Small intestine (tissue), 7 donors: ENCODE measurements at regions not wholly inside any gene's neighbourhood (a gene's known extent, or its start where the extent isn't known, plus 50 kb on each side); places are given as distances from the start of the nearest gene placed in this dataset.

Experiments
- DNase-seq, 2 donors: peaks; one replicate each; pipeline versions ENCODE4 v3.0.0 to v3.0.0-alpha.2; 2013
- FAIRE-seq: peaks from 2 replicates; lab custom pipeline; 2012; peaks lifted over from hg19 to GRCh38; lab: Jason Lieb, UNC
- H3K27ac ChIP-seq, 3 donors: one replicate each; pipeline ENCODE4 v1.5.1; 2013; ENCODE audit warnings: low read length in 2 of 3, mild to moderate bottlenecking in 2 of 3, control low read depth in 1 of 3, inconsistent platforms in 1 of 3, low read depth in 1 of 3, moderate library complexity in 1 of 3
- H3K27me3 ChIP-seq, 3 donors: one replicate each; pipeline ENCODE4 v1.6.1; 2013; ENCODE audit warnings: low read length in 3 of 3, inconsistent platforms in 1 of 3; ENCODE audit not compliant: control insufficient read depth in 3 of 3, insufficient read depth in 3 of 3
- H3K36me3 ChIP-seq, 3 donors: one replicate each; pipeline ENCODE4 v1.6.1; 2013; ENCODE audit warnings: low read length in 3 of 3, inconsistent platforms in 1 of 3, low read depth in 1 of 3, mild to moderate bottlenecking in 1 of 3, moderate library complexity in 1 of 3; ENCODE audit not compliant: control insufficient read depth in 3 of 3, insufficient read depth in 2 of 3
- H3K4me1 ChIP-seq, 3 donors: one replicate each; pipeline ENCODE4 v1.6.1; 2013; ENCODE audit warnings: low read length in 2 of 3, inconsistent platforms in 1 of 3, low read depth in 1 of 3, mild to moderate bottlenecking in 1 of 3, moderate library complexity in 1 of 3; ENCODE audit not compliant: control insufficient read depth in 3 of 3, insufficient read depth in 2 of 3
- H3K4me3 ChIP-seq, 3 donors: one replicate each; pipeline ENCODE4 v1.5.1; 2013; ENCODE audit warnings: low read length in 3 of 3, control low read depth in 1 of 3, inconsistent platforms in 1 of 3, low read depth in 1 of 3, mild to moderate bottlenecking in 1 of 3, moderate library complexity in 1 of 3
- H3K9me3 ChIP-seq, 2 donors: one replicate each; pipeline ENCODE4 v1.6.1; 2013; ENCODE audit warnings: low read depth in 1 of 2, low read length in 1 of 2; ENCODE audit not compliant: control insufficient read depth in 2 of 2, insufficient read depth in 1 of 2
- WGBS, 3 donors: extraction: QIAGEN DNeasy Blood & Tissue Kit; methylation state at CpG; one replicate each; pipeline ENCODE4 v1.1.7; 2013; 5-methylcytosine and 5-hydroxymethylcytosine counted together
- donor health status: healthy with polysubstance abuse.
- donor health status: control.
- donor health status: control.
- donor health status: Bipolar disorder and iron deficiency.
- donor health status: healthy.

DNA sequence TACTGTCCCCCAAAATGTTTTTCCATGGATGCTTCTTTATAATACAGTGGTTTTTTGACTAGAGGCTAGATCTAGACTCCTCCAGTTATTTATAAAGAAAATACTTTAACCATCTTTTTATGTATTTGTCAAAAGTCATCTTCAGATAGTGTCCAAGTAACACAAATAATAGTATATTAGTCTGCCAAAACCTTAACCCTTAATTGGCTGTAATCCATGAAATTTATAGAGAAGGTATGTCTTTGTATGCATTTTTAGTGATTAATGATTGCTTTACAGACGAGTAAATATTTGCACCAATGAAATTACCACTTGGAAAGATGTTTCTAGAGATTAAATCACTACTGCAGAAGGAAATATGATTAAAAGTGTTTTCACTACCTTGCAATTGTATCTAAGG, 451.8 kb upstream of the NRXN1 start:
- Histone ChIP-seq H3K27me3 (no peaks in the 10 kb centered on the region), H3K36me3 (no peaks in the 10 kb centered on the region), H3K4me3 (no peak overlapping the region), H3K4me1 (no peaks in the 10 kb centered on the region), H3K27ac (no peak overlapping the region), H3K9me3 (no peaks in the 10 kb centered on the region)
- DNase-seq (no peak), FAIRE-seq (no peak)
- WGBS, 3 donors: 29 to 43% (median 40%) methylated on average over 1 of the region's 1 CpG

DNA sequence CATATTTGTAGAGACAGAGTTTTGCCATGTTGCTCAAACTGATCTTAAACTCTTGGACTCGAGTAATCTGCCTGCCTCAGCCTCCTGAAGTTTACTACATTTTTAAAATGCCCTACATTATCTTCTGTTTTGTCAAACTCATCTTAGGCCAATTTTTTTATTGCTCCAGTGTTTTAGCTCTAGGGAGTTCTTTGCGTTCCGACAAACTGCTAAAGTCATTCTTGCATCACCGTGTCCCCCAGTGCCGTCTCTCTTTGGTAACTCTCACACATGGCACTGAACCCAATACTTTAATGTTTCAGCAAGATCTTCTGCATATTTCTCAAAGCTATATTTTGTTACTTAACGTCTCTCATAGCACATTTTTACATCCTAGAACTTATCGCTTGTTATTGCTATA, 440.9 kb upstream of the NRXN1 start:
- H3K36me3 ChIP-seq: no peaks in the 10 kb centered on the region
- no peak for DNase-seq
- no peak overlapping the region for H3K4me3 ChIP-seq
- H3K27ac ChIP-seq: no peak overlapping the region
- H3K4me1 ChIP-seq: no peaks in the 10 kb centered on the region
- H3K27me3 ChIP-seq: no peaks in the 10 kb centered on the region
- no peak for FAIRE-seq
- 88 to 90% (median 88%) methylated on average over 7 of the region's 7 CpGs for WGBS, 3 donors
- no peaks in the 10 kb centered on the region for H3K9me3 ChIP-seq

DNA sequence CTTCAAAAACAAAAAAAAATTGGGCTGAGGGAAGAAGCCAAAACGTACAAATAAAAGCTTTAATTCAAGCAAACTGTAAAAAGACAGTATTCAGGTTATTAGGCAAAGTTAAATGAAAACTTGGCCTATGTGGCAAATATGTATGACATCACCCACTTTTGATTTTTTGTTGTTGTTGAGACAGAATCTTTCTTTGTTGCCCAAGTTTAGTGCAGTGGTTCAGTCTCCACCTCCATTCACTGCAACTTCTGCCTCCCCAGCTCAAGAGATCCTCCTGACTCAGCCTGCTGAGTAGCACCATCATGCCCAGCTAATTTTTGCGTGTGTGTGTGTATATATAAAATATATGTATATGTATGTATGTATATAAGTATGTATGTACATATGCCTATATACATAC, 440.4 kb upstream of the NRXN1 start:
- Histone ChIP-seq H3K27ac (no peak overlapping the region), H3K4me3 (no peak overlapping the region), H3K36me3 (no peaks in the 10 kb centered on the region), H3K4me1 (no peaks in the 10 kb centered on the region), H3K27me3 (no peaks in the 10 kb centered on the region), H3K9me3 (no peaks in the 10 kb centered on the region)
- DNase-seq (no peak), FAIRE-seq (no peak)
- 63 to 84% (median 66%) methylated on average over 2 of the region's 2 CpGs for WGBS, 3 donors

DNA sequence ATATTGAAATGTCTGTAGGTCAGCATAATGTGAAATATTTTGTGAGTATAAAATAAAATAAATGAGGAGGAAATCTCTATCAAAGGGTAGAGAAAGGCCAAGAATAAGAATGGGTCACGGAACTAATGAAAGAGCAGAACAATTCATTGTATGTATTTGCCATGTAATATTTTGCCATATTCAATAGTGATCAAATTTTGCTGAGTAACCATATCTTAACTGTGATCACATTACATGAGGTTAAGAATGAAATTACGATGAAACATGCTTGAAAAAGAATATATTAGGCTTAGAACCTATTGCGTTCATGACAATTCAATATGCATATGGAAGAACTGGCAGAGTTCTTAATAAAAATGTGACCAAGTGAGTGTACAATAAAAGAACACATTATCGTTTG, 437.2 kb upstream of the NRXN1 start:
- Histone ChIP-seq H3K9me3 (no peaks in the 10 kb centered on the region), H3K27ac (no peak overlapping the region), H3K4me1 (no peaks in the 10 kb centered on the region), H3K4me3 (no peak overlapping the region), H3K36me3 (no peaks in the 10 kb centered on the region), H3K27me3 (no peaks in the 10 kb centered on the region)
- FAIRE-seq (no peak), DNase-seq (no peak)
- WGBS, 3 donors: 84 to 87% (median 84%) methylated on average over 4 of the region's 4 CpGs

DNA sequence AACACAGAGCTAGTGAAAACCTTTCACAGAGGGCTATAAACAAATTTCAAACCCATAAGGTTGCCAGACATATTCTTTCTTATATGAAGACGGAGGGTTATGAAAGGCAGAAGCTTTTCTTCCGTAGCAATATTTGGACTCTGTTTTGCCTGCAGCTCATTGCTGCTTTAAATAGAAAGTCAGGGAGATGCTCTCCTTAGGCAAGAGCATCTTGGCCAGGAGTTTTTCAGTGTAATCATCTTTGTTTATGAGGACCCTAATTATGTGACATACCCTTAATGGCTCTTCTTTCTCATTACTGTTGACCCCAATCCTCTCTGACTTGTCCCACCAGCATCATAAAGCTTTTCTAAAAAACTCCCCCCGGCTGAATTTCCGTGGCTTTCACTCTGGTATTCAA, 433.4 kb upstream of the NRXN1 start:
- Histone ChIP-seq H3K27ac (no peak overlapping the region), H3K9me3 (no peaks in the 10 kb centered on the region), H3K4me3 (no peak overlapping the region), H3K27me3 (no peaks in the 10 kb centered on the region), H3K36me3 (no peaks in the 10 kb centered on the region), H3K4me1 (no peaks in the 10 kb centered on the region)
- 53 to 65% (median 60%) methylated on average over 4 of the region's 4 CpGs for WGBS, 3 donors
- DNase-seq (no peak), FAIRE-seq (no peak)

DNA sequence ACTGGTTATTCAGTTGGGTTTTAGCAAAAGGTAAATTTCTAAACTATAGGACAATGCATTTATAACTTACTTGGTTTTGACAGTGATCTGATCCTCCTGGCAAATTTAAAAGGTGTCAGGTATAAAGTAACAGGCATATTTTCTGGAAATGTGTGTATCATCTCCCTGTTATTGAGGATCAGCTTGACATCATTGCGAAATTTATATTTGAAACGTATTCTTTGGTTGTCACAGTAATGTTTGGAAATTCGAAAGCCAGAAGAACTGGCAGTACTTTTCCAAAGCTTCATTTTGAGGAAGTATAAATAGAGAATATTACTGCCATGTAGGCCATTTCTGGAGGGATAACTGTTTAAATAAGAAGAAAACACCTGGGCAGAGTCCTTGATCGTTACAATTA, 422.2 kb upstream of the NRXN1 start:
- WGBS, 3 donors: 71 to 79% (median 72%) methylated on average over 4 of the region's 4 CpGs
- Histone ChIP-seq H3K4me3 (no peak overlapping the region), H3K4me1 (no peaks in the 10 kb centered on the region), H3K27ac (no peak overlapping the region), H3K36me3 (no peaks in the 10 kb centered on the region), H3K9me3 (peaks cover 0 to 6% of the 10 kb centered on the region in 2 donors), H3K27me3 (no peaks in the 10 kb centered on the region)
- no peak for FAIRE-seq
- no peak for DNase-seq

DNA sequence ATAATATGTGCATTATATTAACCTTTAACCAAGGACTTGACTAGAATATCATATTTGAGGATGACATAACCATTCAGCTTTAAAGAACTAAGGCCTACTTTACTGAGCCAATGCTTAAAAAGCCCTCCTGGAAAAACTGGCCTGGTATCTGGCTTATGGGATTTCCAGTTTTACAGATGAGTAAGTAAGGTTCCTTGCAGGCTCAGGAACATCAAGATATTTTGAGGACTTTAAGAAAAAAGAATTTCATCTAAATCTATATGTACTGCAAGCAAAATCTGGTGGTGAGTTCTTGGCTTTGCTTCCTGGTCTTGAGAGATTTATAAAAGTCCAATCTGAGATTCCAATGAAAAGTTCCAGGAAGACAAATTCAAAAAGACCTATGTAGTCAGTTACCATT, 417.0 kb upstream of the NRXN1 start:
- peaks cover 0 to 6% of the 10 kb centered on the region in 2 donors for H3K9me3 ChIP-seq
- H3K36me3 ChIP-seq: no peaks in the 10 kb centered on the region
- DNase-seq (no peak), FAIRE-seq (no peak)
- no peak overlapping the region for H3K27ac ChIP-seq
- H3K4me3 ChIP-seq: no peak overlapping the region
- H3K27me3 ChIP-seq: no peaks in the 10 kb centered on the region
- H3K4me1 ChIP-seq: no peaks in the 10 kb centered on the region

DNA sequence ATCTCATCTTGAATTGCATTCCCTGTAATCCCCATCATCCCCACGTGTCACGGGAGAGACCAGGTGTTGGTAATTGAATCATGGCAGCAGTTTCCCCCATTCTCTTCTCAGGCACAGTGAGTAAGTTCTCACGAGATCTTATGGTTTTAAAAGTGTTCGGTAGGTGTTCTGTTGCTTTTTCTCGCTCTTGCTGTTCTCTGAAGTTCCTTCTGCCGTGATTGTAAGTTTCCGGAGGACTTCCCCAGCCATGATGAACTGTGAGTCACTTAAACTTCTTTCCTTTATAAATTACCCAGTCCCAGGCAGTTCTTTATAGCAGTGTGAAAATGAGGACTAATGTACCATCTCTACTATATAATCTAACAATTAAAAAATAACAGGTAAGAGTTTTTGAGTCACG, 409.9 kb upstream of the NRXN1 start:
- Histone ChIP-seq H3K36me3 (no peaks in the 10 kb centered on the region), H3K9me3 (no peaks in the 10 kb centered on the region), H3K4me3 (no peak overlapping the region), H3K27me3 (no peaks in the 10 kb centered on the region), H3K4me1 (no peaks in the 10 kb centered on the region), H3K27ac (no peak overlapping the region)
- DNase-seq (no peak), FAIRE-seq (no peak)
- WGBS, 3 donors: 78 to 83% (median 82%) methylated on average over 8 of the region's 8 CpGs

DNA sequence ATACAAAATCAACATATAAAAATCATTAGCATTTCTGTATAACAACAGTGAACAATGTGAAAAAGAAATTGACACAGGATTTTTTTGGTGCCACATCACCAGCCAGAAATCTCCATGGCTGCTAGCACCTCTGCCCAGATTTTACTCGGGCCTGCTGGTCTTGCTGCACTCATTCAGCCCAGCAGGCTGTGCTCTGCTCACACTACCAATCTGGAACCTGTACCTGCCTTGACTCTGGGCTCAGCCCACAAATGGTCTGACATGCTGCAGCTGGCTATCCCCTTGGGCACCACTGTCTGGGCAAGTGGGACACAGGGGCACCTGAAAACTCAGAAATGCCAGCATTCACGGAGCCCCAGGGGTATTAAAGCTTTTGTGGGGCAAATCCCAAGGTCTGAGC, 392.5 kb upstream of the NRXN1 start:
- Histone ChIP-seq H3K4me1 (no peaks in the 10 kb centered on the region), H3K4me3 (no peak overlapping the region), H3K9me3 (peaks cover 3 to 9% of the 10 kb centered on the region in 2 donors), H3K27ac (no peak overlapping the region), H3K27me3 (no peaks in the 10 kb centered on the region), H3K36me3 (no peaks in the 10 kb centered on the region)
- WGBS, 3 donors: 47 to 62% (median 60%) methylated on average over 2 of the region's 2 CpGs
- DNase-seq: no peak
- no peak for FAIRE-seq
